HepG2 (cell line): ENCODE measurements at regions not wholly inside any gene's neighbourhood (a gene's known extent, or its start where the extent isn't known, plus 50 kb on each side); places are given as distances from the start of the nearest gene placed in this dataset.

ENCODE experiments used
- ATAC-seq: fragments of 200-7000 bp; cut with Tn5 transposase; 3 replicates; pipeline ENCODE4 v1.9.1; 2020; ENCODE audit warnings: mild to moderate bottlenecking, moderate library complexity
- BruUV-seq: library from RNA; stranded (reverse); fragments of 400-500 nt; replicated peaks from 2 replicates; lab custom pipeline; 2021; lab: Mats Ljungman, UMichigan
- CTCF ChIA-PET: fragments of 300-600 bp; formaldehyde crosslinking; extraction: SDS; loops from one replicate; lab custom pipeline; 2021; ENCODE audit warnings: low total read pairs, inconsistent platforms, low intra/inter-chr PET ratio; lab: Yijun Ruan, JAX
- POLR2A ChIA-PET: fragments of 350-600 bp; sonication (Branson Sonifier 250); formaldehyde crosslinking; loops from one replicate; lab custom pipeline; 2020; ENCODE audit warnings: antibody characterized with exemption, inconsistent platforms; lab: Yijun Ruan, JAX
- DNase-seq: peaks from one replicate; pipeline ENCODE4 v3.0.0-alpha.2; 2015; ENCODE audit warnings: low spot score
- FAIRE-seq: peaks from 3 replicates; lab custom pipeline; 2011; peaks lifted over from hg19 to GRCh38; lab: Jason Lieb, UNC
- H2AFZ ChIP-seq: one replicate; pipeline ENCODE4 v1.6.1; 2011; ENCODE audit warnings: low read length, inconsistent platforms
- H3K27ac ChIP-seq: fragments of 300-600 bp; 3 replicates; pipeline ENCODE4 v1.8.0; 2011; ENCODE audit warnings: mixed run types, mild to moderate bottlenecking, mixed read lengths, low read length, inconsistent platforms; ENCODE audit not compliant: insufficient read depth; ENCODE audit errors: extremely low read length
- H3K27me3 ChIP-seq, 2 experiments: fragments of 200-600 bp in 1 of 2; 2 replicates in 1 of 2; 3 replicates in 1 of 2; pipeline versions ENCODE4 v1.6.0 to v1.8.0; 2011; ENCODE audit warnings: low read length in 2 of 2, mild to moderate bottlenecking in 2 of 2, moderate library complexity in 2 of 2, inconsistent platforms in 1 of 2; ENCODE audit not compliant: insufficient read depth in 2 of 2, control insufficient read depth in 1 of 2
- H3K36me3 ChIP-seq, 2 experiments: fragments of 200-600 bp in 1 of 2; replicated peaks in 1 of 2; 2 replicates in 1 of 2; 3 replicates in 1 of 2; pipeline versions ENCODE4 v1.5.1 to v1.8.0; 2011; ENCODE audit warnings: low read length in 2 of 2, inconsistent platforms in 1 of 2; ENCODE audit not compliant: insufficient read depth in 2 of 2, control insufficient read depth in 1 of 2
- H3K4me1 ChIP-seq: 2 replicates; pipeline ENCODE4 v1.5.1; 2012; ENCODE audit warnings: low read length, inconsistent platforms; ENCODE audit not compliant: insufficient read depth
- H3K4me2 ChIP-seq: 2 replicates; pipeline ENCODE4 v1.6.0; 2011; ENCODE audit warnings: low read depth, low read length, inconsistent platforms
- H3K4me3 ChIP-seq, 3 experiments: fragments of 200-600 bp in 1 of 3; sonication (generic), shearing (Covaris generic) in 1 of 3; replicated peaks in 1 of 3; 2 replicates each; pipeline ENCODE4 v1.5.1; 2011 to 2016; ENCODE audit warnings: low read length in 3 of 3, inconsistent platforms in 2 of 3, low read depth in 2 of 3, mild to moderate bottlenecking in 2 of 3, control low read depth in 1 of 3, mixed read lengths in 1 of 3; ENCODE audit not compliant: insufficient read depth in 1 of 3
- H3K79me2 ChIP-seq: one replicate; pipeline ENCODE4 v1.6.1; 2011; ENCODE audit warnings: low read length, inconsistent platforms; ENCODE audit not compliant: insufficient read depth
- H3K9ac ChIP-seq: 2 replicates; pipeline ENCODE4 v1.6.0; 2011; ENCODE audit warnings: mild to moderate bottlenecking, low read depth, low read length, inconsistent platforms; ENCODE audit not compliant: insufficient read depth
- H3K9me3 ChIP-seq: 2 replicates; pipeline ENCODE4 v1.5.1; 2012; ENCODE audit warnings: mild to moderate bottlenecking, low read length
- H4K20me1 ChIP-seq: 2 replicates; pipeline ENCODE4 v1.6.0; 2011; ENCODE audit warnings: inconsistent platforms, mild to moderate bottlenecking, low read length, moderate library complexity; ENCODE audit not compliant: insufficient read depth
- KAT8 ChIP-seq: IDR thresholded peaks from 2 replicates; pipeline ENCODE4 v1.6.1; 2016; ENCODE audit warnings: missing genetic modification reagents, missing compliant biosample characterization
- NAIF1 ChIP-seq: sonication (generic); formaldehyde crosslinking; IDR thresholded peaks from 2 replicates; pipeline ENCODE4 v1.5.0; 2020; ENCODE audit warnings: mild to moderate bottlenecking, missing genetic modification reagents, borderline replicate concordance
- NR2F2 ChIP-seq: IDR thresholded peaks from 2 replicates; pipeline ENCODE4 v1.6.1; 2012; ENCODE audit warnings: low read depth, inconsistent platforms, borderline replicate concordance
- PAX8 ChIP-seq: sonication (generic); formaldehyde crosslinking; IDR thresholded peaks from 2 replicates; pipeline ENCODE4 v1.8.0; 2022; ENCODE audit warnings: mild to moderate bottlenecking, missing genetic modification reagents, borderline replicate concordance
- SYNCRIP ChIP-seq: fragments of 200-400 bp; formaldehyde crosslinking; IDR thresholded peaks from 2 replicates; pipeline ENCODE4 v1.6.1; 2018; ENCODE audit warnings: mild to moderate bottlenecking, low read depth, low read length; ENCODE audit not compliant: insufficient read depth
- XRCC5 ChIP-seq: fragments of 200-400 bp; formaldehyde crosslinking; optimal IDR thresholded peaks from 2 replicates; pipeline ENCODE3; 2017; ENCODE audit warnings: mild to moderate bottlenecking, low read length
- ZBTB39 ChIP-seq: sonication (generic); formaldehyde crosslinking; IDR thresholded peaks from 2 replicates; pipeline ENCODE4 v1.5.0; 2020; ENCODE audit warnings: missing genetic modification reagents
- ZNF646 ChIP-seq: sonication (generic); formaldehyde crosslinking; IDR thresholded peaks from 2 replicates; pipeline ENCODE4 v1.9.0; 2021; ENCODE audit warnings: mild to moderate bottlenecking, missing genetic modification reagents
- ZNF766 ChIP-seq: sonication (generic); formaldehyde crosslinking; IDR thresholded peaks from 2 replicates; pipeline ENCODE4 v1.5.0; 2020; ENCODE audit warnings: missing genetic modification reagents, borderline replicate concordance
- ZNF816 ChIP-seq: sonication (generic); formaldehyde crosslinking; IDR thresholded peaks from 2 replicates; pipeline ENCODE4 v1.8.0; 2022; ENCODE audit warnings: missing genetic modification reagents, mild to moderate bottlenecking, borderline replicate concordance
- WGBS: methylation state at CpG from one replicate; pipeline ENCODE4 v1.1.6; 2017; ENCODE audit warnings: low lambda C conversion rate; 5-methylcytosine and 5-hydroxymethylcytosine counted together
- in situ Hi-C: cut with HindIII; loops from 2 replicates; pipeline ENCODE4 v1.10.0; 2017; ENCODE audit warnings: low pct_unique_long_range_greater_than_20kb; ENCODE audit not compliant: extremely low pct_ligation_motif_present
- intact Hi-C: fragments of 100-400 bp; cut with micrococcal nuclease; formaldehyde crosslinking; loops from one replicate; pipeline ENCODE4 v1.10.0; 2022; ENCODE audit not compliant: unreplicated experiment
- TF ChIP-seq, protein P1 (sequence below): sonication (generic); formaldehyde crosslinking; IDR thresholded peaks from 2 replicates; pipeline ENCODE4 v1.4.0; 2020; ENCODE audit warnings: mild to moderate bottlenecking, missing genetic modification reagents

DNA sequence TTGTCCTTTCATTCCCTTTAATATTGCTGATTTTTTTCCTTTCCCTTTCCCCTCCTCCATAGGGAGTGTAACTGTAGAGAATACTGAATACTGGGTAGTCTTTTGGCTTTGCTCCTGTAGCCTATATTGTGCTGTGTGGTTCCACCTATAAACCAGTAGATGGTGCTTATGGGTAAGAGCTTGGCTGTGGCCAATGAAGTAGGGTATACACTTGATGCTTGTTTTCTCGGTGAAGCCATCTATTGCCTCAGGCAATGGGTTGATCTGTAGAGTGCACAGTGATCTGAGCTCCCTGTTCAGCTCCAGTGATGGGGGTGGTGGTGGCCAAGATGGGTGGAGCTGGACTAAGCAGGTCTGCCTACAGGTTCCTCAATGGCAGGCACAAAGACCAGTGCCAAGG is 203.3 kb upstream of the IMPG1 start:
- WGBS, result 0% methylated on average over 1 of the region's 1 CpG
- Histone ChIP-seq H3K27me3 (no peaks in the 10 kb centered on the region), H3K27ac (no peak overlapping the region), H3K79me2 (no peaks in the 10 kb centered on the region), H3K9me3 (peaks cover 82% of the 10 kb centered on the region), H3K4me1 (no peaks in the 10 kb centered on the region), H3K36me3 (no peaks in the 10 kb centered on the region), H3K9ac (no peak overlapping the region), H3K4me2 (no peak overlapping the region), H4K20me1 (no peaks in the 10 kb centered on the region), H3K4me3 (no peak overlapping the region), H2AFZ (no peak overlapping the region)
- DNase-seq (no peak), FAIRE-seq (no peak), ATAC-seq (no peak)
- TF ChIP-seq NAIF1 (CRISPR knock-in tag) (no peak), XRCC5 (no peak), SYNCRIP (no peak), NR2F2 (no peak), PAX8 (CRISPR knock-in tag) (no peak), ZNF816 (CRISPR knock-in tag) (no peak)
- TF ChIP-seq, protein P1, sequence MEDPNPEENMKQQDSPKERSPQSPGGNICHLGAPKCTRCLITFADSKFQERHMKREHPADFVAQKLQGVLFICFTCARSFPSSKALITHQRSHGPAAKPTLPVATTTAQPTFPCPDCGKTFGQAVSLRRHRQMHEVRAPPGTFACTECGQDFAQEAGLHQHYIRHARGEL (CRISPR knock-in tag), result no peak
- intact Hi-C loops, result no loop called here
- ChIA-PET CTCF (no interaction called here), POLR2A (no interaction called here)
- no TSS peak for BruUV-seq
- in situ Hi-C loops, result no loop called here

DNA sequence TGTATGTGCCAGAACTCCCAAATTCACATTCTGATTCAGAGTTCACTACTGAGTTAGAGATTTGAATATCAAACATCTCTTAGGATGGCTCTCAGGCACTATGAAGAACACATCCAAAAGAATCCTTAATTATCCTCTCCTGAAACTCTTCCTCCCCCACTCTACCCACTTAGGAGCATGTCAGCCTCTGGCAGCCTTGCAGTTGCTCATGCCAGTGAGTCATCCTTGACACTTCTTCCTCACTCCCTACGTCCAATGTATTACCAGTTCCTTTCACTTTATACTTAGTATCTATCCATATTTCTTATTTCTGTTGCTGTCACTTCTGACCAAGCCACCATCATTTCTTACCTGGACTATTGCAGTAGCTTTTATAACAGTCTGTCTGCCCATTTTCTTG is 192.0 kb upstream of the IMPG1 start:
- Histone ChIP-seq H3K36me3 (no peaks in the 10 kb centered on the region), H3K4me2 (no peak overlapping the region), H3K9me3 (peaks cover 85% of the 10 kb centered on the region), H3K4me1 (no peaks in the 10 kb centered on the region), H3K4me3 (no peak overlapping the region), H4K20me1 (no peaks in the 10 kb centered on the region), H3K9ac (no peak overlapping the region), H2AFZ (no peak overlapping the region), H3K79me2 (no peaks in the 10 kb centered on the region), H3K27ac (no peak overlapping the region), H3K27me3 (no peaks in the 10 kb centered on the region)
- 0% methylated on average over 1 of the region's 1 CpG for WGBS
- intact Hi-C loops, result no loop called here
- in situ Hi-C loops, result no loop called here
- ChIA-PET POLR2A (no interaction called here), CTCF (no interaction called here)
- DNase-seq (no peak), ATAC-seq (no peak), FAIRE-seq (no peak)
- BruUV-seq, result no TSS peak
- TF ChIP-seq ZBTB39, result no peak
- no peak for TF ChIP-seq KAT8 (CRISPR knock-in tag)
- TF ChIP-seq ZNF766 (CRISPR knock-in tag), result no peak
- TF ChIP-seq ZNF646 (CRISPR knock-in tag), result no peak
